K562 (cell line): ENCODE measurements at regions not wholly inside any gene's neighbourhood (a gene's known extent, or its start where the extent isn't known, plus 50 kb on each side); places are given as distances from the start of the nearest gene placed in this dataset.

Source experiments
- ATAC-seq: fragments of 200-7000 bp; cut with Tn5 transposase; 3 replicates; pipeline ENCODE4 v1.9.1; 2020; ENCODE audit warnings: moderate library complexity
- BruUV-seq: library from RNA; stranded (reverse); fragments of 400-500 nt; replicated peaks from 2 replicates; lab custom pipeline; 2021; lab: Mats Ljungman, UMichigan
- CTCF ChIA-PET: fragments of 300-600 bp; formaldehyde crosslinking; extraction: SDS; loops from one replicate; lab custom pipeline; 2021; ENCODE audit warnings: low intra/inter-chr PET ratio; lab: Yijun Ruan, JAX
- POLR2A ChIA-PET: fragments of 300-600, 350-650 bp; sonication (Branson Sonifier 250); formaldehyde crosslinking; extraction: SDS; loops from one replicate; lab custom pipeline; 2021; ENCODE audit warnings: antibody characterized with exemption, inconsistent platforms; lab: Yijun Ruan, JAX
- DNase-seq, 4 experiments: peaks; one replicate each; pipeline versions ENCODE4 v3.0.0 to v3.0.0-alpha.2; 2011 to 2018; ENCODE audit warnings: low spot score in 3 of 4, mixed read lengths in 3 of 4; ENCODE audit errors: extremely low read depth in 1 of 4
- FAIRE-seq: peaks from 2 replicates; lab custom pipeline; 2011; peaks lifted over from hg19 to GRCh38; lab: Jason Lieb, UNC
- H2AFZ ChIP-seq: 2 replicates; pipeline ENCODE4 v1.6.0; 2011; ENCODE audit warnings: low read depth, low read length, control low read depth, inconsistent platforms
- H3K27ac ChIP-seq: fragments of 200-600 bp; 3 replicates; pipeline ENCODE4 v1.8.0; 2011; ENCODE audit warnings: low read depth, mild to moderate bottlenecking, control low read depth, inconsistent platforms, low read length, moderate library complexity, mixed read lengths; ENCODE audit errors: extremely low read depth
- H3K27me3 ChIP-seq, 2 experiments: fragments of 300-600 bp in 1 of 2; 2 replicates in 1 of 2; 3 replicates in 1 of 2; pipeline versions ENCODE4 v1.6.0 to v1.8.0; 2011; ENCODE audit warnings: inconsistent platforms in 2 of 2, low read length in 2 of 2, mild to moderate bottlenecking in 1 of 2, mixed read lengths in 1 of 2, moderate library complexity in 1 of 2; ENCODE audit not compliant: control insufficient read depth in 2 of 2, insufficient read depth in 2 of 2
- H3K36me3 ChIP-seq: fragments of 300-600 bp; 3 replicates; pipeline ENCODE4 v1.8.0; 2011; ENCODE audit warnings: mild to moderate bottlenecking, low read length, inconsistent platforms; ENCODE audit not compliant: control insufficient read depth, insufficient read depth
- H3K4me1 ChIP-seq, 2 experiments: fragments of 200-600 bp in 1 of 2; replicated peaks in 1 of 2; 2 replicates in 1 of 2; 3 replicates in 1 of 2; pipeline versions ENCODE4 v1.5.1 to v1.8.0; 2011; ENCODE audit warnings: inconsistent platforms in 2 of 2, low read length in 2 of 2, mild to moderate bottlenecking in 1 of 2, mixed read lengths in 1 of 2, moderate library complexity in 1 of 2; ENCODE audit not compliant: control insufficient read depth in 2 of 2, insufficient read depth in 2 of 2
- H3K4me2 ChIP-seq: 2 replicates; pipeline ENCODE4 v1.6.1; 2011; ENCODE audit warnings: low read length, control low read depth, inconsistent platforms, mixed read lengths; ENCODE audit not compliant: insufficient read depth
- H3K4me3 ChIP-seq: fragments of 200-600 bp; sonication (generic), shearing (Covaris generic); 2 replicates; pipeline ENCODE4 v1.5.1; 2016; ENCODE audit warnings: control low read depth, inconsistent platforms
- H3K79me2 ChIP-seq: fragments of 200-600 bp; 3 replicates; pipeline ENCODE4 v1.8.0; 2011; ENCODE audit warnings: low read length, inconsistent platforms; ENCODE audit not compliant: control insufficient read depth, insufficient read depth
- H3K9ac ChIP-seq, 2 experiments: 2 replicates each; pipeline versions ENCODE4 v1.6.0 to v1.6.1; 2011; ENCODE audit warnings: low read depth in 2 of 2, low read length in 2 of 2, control low read depth in 1 of 2, inconsistent platforms in 1 of 2, mild to moderate bottlenecking in 1 of 2, mixed read lengths in 1 of 2; ENCODE audit not compliant: insufficient read depth in 1 of 2
- H3K9me1 ChIP-seq: one replicate; pipeline ENCODE4 v1.6.0; 2011; ENCODE audit warnings: inconsistent platforms, mild to moderate bottlenecking, low read length, moderate library complexity; ENCODE audit not compliant: control insufficient read depth, insufficient read depth
- H3K9me3 ChIP-seq: replicated peaks from 2 replicates; pipeline ENCODE4 v1.5.1; 2011; ENCODE audit warnings: low read depth, low read length, inconsistent platforms; ENCODE audit not compliant: control insufficient read depth, insufficient read depth
- H4K20me1 ChIP-seq: replicated peaks from 2 replicates; pipeline ENCODE4 v1.6.1; 2011; ENCODE audit warnings: low read length, inconsistent platforms, mixed read lengths; ENCODE audit not compliant: control insufficient read depth, insufficient read depth
- MTF1 ChIP-seq: fragments of 250-450 bp; sonication (Bioruptor Pico); IDR thresholded peaks from 2 replicates; pipeline ENCODE4 v1.9.0; 2021; ENCODE audit warnings: moderate library complexity, mild to moderate bottlenecking, inconsistent platforms, borderline replicate concordance
- RBFOX2 ChIP-seq: fragments of 200-400 bp; formaldehyde crosslinking; IDR thresholded peaks from 2 replicates; pipeline ENCODE4 v1.6.1; 2017; ENCODE audit warnings: low read depth, mild to moderate bottlenecking, low read length, moderate library complexity
- RFX1 ChIP-seq: fragments of 450-650 bp; IDR thresholded peaks from 2 replicates; pipeline ENCODE4 v1.6.1; 2016; ENCODE audit warnings: mild to moderate bottlenecking, moderate library complexity
- SAFB2 ChIP-seq: fragments of 200-400 bp; formaldehyde crosslinking; IDR thresholded peaks from 2 replicates; pipeline ENCODE4 v1.6.1; 2018; ENCODE audit warnings: borderline replicate concordance, low read length, low read depth, moderate library complexity; ENCODE audit not compliant: severe bottlenecking
- TCFL5 ChIP-seq: fragments of 250-450 bp; sonication (Bioruptor Pico); conservative IDR thresholded peaks from 2 replicates; pipeline ENCODE4 v1.6.1; 2021; ENCODE audit warnings: mild to moderate bottlenecking, moderate library complexity, matching md5 sums
- ZNF354B ChIP-seq: fragments of 250-450 bp; sonication (Bioruptor Pico); IDR thresholded peaks from 2 replicates; pipeline ENCODE4 v1.4.0; 2020
- ZNF507 ChIP-seq: conservative IDR thresholded peaks from 2 replicates; pipeline ENCODE4 v1.6.1; 2017; ENCODE audit warnings: missing genetic modification characterization, missing compliant biosample characterization
- WGBS: fragments of 100-300 bp; shearing (Covaris generic); methylation state at CpG from one replicate; pipeline ENCODE4 v1.1.6; 2016; ENCODE audit warnings: low coverage, mixed read lengths; ENCODE audit not compliant: insufficient coverage; ENCODE audit errors: missing lambda C conversion rate; 5-methylcytosine and 5-hydroxymethylcytosine counted together
- in situ Hi-C: fragments of 300-500 bp; cut with MboI; formaldehyde crosslinking; loops from 4 replicates; pipeline ENCODE4 v1.15.0; 2018; ENCODE audit warnings: inconsistent platforms, mixed read lengths
- intact Hi-C: fragments of 100-400 bp; cut with micrococcal nuclease; formaldehyde crosslinking; loops from 2 replicates; pipeline ENCODE4 v1.14.2; 2022

GRCh38 chr14:97036086-97036852 lies 239.1 kb downstream of the VRK1 start (continued):
- 0 out of 2 replicates have a peak, but pooled peaks have one; percentile 6 for TF ChIP-seq RFX1

- ChIA-PET POLR2A (interaction anchor here (0.6 kb wide), 1 partner anchor 26 kb away, joined by 3 read pairs; no protein-coding TSS in a partner anchor), CTCF (no interaction called here)
- intact Hi-C loops: no loop called here
- H2AFZ ChIP-seq: no peak overlapping the region
- H4K20me1 ChIP-seq: no peaks in the 10 kb centered on the region
- H3K9me1 ChIP-seq: no peaks in the 10 kb centered on the region
- DNase-seq: no peak
- in situ Hi-C loops: no loop called here
- H3K4me2 ChIP-seq: no peak overlapping the region
- H3K27me3 ChIP-seq: peaks cover 5 to 10% of the 10 kb centered on the region in 2 experiments; a peak in 4 of 5 replicates
- WGBS: 0% methylated on average over 1 of the region's 1 CpG
- no peaks in the 10 kb centered on the region for H3K36me3 ChIP-seq
- no peak overlapping the region for H3K4me3 ChIP-seq
- H3K79me2 ChIP-seq: no peaks in the 10 kb centered on the region
- ATAC-seq: no peak
- no peak for TF ChIP-seq RBFOX2
- no peak for TF ChIP-seq MTF1 (CRISPR knock-in tag)
- TF ChIP-seq SAFB2: no peak
- no peak for TF ChIP-seq TCFL5 (CRISPR knock-in tag)
- TF ChIP-seq ZNF507 (tag): peak; percentile 99
- TF ChIP-seq ZNF354B: peak; percentile 81
- H3K27ac ChIP-seq: no peak overlapping the region
- BruUV-seq: no TSS peak
- no peaks in the 10 kb centered on the region for H3K9me3 ChIP-seq
- no peak for FAIRE-seq
- no peak overlapping the region for H3K9ac ChIP-seq
- no peaks in the 10 kb centered on the region for H3K4me1 ChIP-seq
Observed at GRCh38 chr14:97039717-97040363, 242.7 kb downstream of the VRK1 start.
